ENCODE measurements at regions not wholly inside any gene's neighbourhood (a gene's known extent, or its start where the extent isn't known, plus 50 kb on each side); places are given as distances from the start of the nearest gene placed in this dataset.

DNA sequence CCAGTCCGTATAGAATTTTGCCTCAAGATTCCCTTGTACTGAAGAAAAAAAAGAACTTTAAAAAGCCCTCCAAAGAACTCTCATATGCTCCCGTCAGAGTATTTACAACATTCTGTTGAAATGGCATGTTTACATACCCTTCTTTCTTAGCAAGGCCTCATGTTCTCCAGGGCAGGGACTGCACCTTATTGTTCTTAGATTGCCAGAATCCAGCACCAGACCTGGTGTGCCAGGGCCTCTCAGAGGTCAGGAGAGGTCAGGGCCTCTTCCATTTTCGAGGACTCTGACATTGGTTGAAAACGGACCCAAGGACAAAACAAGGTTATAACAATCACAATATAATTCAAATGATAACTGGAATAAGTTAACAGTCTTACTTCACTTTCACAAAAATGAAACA is 78.2 kb downstream of the TNP1 start:
- Histone ChIP-seq H3K9me3 (ENCODE audit: low read length) (no peaks in the 10 kb centered on the region), H3K27ac (ENCODE audit: extremely low read length, insufficient read depth, low read length) (no peak overlapping the region), H3K4me2 (ENCODE audit: low read depth, low read length) (no peak overlapping the region), H3K79me2 (ENCODE audit: insufficient read depth, low read length) (no peaks in the 10 kb centered on the region), H2AFZ (ENCODE audit: low read length) (no peak overlapping the region), H3K4me1 (ENCODE audit: insufficient read depth, low read length) (peaks cover 5% of the 10 kb centered on the region; the same call in 1 of the 2 replicates), H3K9ac (ENCODE audit: insufficient read depth, low read depth, low read length) (no peak overlapping the region), H4K20me1 (ENCODE audit: insufficient read depth, low read length) (no peaks in the 10 kb centered on the region), H3K27me3 (ENCODE audit: control insufficient read depth in 1 of 2, insufficient read depth in 2 of 2, low read length in 2 of 2) (no peaks in the 10 kb centered on the region; a peak in 1 of 5 replicates), H3K36me3 (replicated peaks in 1 of 2; ENCODE audit: control insufficient read depth in 1 of 2, insufficient read depth in 2 of 2, low read length in 2 of 2) (no peaks in the 10 kb centered on the region), H3K4me3 (replicated peaks in 1 of 3; ENCODE audit: insufficient read depth in 1 of 3, low read depth in 2 of 3, low read length in 3 of 3) (no peak overlapping the region)
- ATAC-seq = no peak
- WGBS (ENCODE audit: low lambda C conversion rate) = 15% methylated on average over 4 of the region's 4 CpGs
- CTCF ChIA-PET (ENCODE audit: low intra/inter-chr PET ratio, low total read pairs) = no interaction called here
- in situ Hi-C loops (cut with HindIII; ENCODE audit: extremely low pct_ligation_motif_present, low pct_unique_long_range_greater_than_20kb) (no loop called here), intact Hi-C loops (cut with micrococcal nuclease; ENCODE audit: unreplicated experiment) (no loop called here)
- TF ChIP-seq FOXK2 (IDR thresholded peaks at IDR 0.05) (no peak), NR2F6 (IDR thresholded peaks at IDR 0.05) (peak; percentile 33; the same call in 1 of the 2 replicates), NR2F6 (CRISPR knock-in tag; IDR thresholded peaks at IDR 0.05) (no peak)
- TF ChIP-seq, protein P1, sequence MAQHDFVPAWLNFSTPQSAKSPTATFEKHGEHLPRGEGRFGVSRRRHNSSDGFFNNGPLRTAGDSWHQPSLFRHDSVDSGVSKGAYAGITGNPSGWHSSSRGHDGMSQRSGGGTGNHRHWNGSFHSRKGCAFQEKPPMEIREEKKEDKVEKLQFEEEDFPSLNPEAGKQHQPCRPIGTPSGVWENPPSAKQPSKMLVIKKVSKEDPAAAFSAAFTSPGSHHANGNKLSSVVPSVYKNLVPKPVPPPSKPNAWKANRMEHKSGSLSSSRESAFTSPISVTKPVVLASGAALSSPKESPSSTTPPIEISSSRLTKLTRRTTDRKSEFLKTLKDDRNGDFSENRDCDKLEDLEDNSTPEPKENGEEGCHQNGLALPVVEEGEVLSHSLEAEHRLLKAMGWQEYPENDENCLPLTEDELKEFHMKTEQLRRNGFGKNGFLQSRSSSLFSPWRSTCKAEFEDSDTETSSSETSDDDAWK (CRISPR knock-in tag; IDR thresholded peaks at IDR 0.05) = no peak
- TF ChIP-seq, protein P2, sequence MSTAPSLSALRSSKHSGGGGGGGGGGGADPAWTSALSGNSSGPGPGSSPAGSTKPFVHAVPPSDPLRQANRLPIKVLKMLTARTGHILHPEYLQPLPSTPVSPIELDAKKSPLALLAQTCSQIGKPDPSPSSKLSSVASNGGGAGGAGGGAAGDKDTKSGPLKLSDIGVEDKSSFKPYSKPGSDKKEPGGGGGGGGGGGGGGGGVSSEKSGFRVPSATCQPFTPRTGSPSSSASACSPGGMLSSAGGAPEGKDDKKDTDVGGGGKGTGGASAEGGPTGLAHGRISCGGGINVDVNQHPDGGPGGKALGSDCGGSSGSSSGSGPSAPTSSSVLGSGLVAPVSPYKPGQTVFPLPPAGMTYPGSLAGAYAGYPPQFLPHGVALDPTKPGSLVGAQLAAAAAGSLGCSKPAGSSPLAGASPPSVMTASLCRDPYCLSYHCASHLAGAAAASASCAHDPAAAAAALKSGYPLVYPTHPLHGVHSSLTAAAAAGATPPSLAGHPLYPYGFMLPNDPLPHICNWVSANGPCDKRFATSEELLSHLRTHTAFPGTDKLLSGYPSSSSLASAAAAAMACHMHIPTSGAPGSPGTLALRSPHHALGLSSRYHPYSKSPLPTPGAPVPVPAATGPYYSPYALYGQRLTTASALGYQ (CRISPR knock-in tag; IDR thresholded peaks at IDR 0.05) = no peak
- TF ChIP-seq, protein P3, sequence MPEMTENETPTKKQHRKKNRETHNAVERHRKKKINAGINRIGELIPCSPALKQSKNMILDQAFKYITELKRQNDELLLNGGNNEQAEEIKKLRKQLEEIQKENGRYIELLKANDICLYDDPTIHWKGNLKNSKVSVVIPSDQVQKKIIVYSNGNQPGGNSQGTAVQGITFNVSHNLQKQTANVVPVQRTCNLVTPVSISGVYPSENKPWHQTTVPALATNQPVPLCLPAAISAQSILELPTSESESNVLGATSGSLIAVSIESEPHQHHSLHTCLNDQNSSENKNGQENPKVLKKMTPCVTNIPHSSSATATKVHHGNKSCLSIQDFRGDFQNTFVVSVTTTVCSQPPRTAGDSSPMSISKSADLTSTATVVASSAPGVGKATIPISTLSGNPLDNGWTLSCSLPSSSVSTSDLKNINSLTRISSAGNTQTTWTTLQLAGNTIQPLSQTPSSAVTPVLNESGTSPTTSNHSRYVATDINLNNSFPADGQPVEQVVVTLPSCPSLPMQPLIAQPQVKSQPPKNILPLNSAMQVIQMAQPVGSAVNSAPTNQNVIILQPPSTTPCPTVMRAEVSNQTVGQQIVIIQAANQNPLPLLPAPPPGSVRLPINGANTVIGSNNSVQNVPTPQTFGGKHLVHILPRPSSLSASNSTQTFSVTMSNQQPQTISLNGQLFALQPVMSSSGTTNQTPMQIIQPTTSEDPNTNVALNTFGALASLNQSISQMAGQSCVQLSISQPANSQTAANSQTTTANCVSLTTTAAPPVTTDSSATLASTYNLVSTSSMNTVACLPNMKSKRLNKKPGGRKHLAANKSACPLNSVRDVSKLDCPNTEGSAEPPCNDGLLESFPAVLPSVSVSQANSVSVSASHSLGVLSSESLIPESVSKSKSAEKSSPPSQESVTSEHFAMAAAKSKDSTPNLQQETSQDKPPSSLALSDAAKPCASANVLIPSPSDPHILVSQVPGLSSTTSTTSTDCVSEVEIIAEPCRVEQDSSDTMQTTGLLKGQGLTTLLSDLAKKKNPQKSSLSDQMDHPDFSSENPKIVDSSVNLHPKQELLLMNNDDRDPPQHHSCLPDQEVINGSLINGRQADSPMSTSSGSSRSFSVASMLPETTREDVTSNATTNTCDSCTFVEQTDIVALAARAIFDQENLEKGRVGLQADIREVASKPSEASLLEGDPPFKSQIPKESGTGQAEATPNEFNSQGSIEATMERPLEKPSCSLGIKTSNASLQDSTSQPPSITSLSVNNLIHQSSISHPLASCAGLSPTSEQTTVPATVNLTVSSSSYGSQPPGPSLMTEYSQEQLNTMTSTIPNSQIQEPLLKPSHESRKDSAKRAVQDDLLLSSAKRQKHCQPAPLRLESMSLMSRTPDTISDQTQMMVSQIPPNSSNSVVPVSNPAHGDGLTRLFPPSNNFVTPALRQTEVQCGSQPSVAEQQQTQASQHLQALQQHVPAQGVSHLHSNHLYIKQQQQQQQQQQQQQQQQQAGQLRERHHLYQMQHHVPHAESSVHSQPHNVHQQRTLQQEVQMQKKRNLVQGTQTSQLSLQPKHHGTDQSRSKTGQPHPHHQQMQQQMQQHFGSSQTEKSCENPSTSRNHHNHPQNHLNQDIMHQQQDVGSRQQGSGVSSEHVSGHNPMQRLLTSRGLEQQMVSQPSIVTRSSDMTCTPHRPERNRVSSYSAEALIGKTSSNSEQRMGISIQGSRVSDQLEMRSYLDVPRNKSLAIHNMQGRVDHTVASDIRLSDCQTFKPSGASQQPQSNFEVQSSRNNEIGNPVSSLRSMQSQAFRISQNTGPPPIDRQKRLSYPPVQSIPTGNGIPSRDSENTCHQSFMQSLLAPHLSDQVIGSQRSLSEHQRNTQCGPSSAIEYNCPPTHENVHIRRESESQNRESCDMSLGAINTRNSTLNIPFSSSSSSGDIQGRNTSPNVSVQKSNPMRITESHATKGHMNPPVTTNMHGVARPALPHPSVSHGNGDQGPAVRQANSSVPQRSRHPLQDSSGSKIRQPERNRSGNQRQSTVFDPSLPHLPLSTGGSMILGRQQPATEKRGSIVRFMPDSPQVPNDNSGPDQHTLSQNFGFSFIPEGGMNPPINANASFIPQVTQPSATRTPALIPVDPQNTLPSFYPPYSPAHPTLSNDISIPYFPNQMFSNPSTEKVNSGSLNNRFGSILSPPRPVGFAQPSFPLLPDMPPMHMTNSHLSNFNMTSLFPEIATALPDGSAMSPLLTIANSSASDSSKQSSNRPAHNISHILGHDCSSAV (CRISPR knock-in tag; IDR thresholded peaks at IDR 0.05; ENCODE audit: borderline replicate concordance) = no peak
- TF ChIP-seq, protein P4, sequence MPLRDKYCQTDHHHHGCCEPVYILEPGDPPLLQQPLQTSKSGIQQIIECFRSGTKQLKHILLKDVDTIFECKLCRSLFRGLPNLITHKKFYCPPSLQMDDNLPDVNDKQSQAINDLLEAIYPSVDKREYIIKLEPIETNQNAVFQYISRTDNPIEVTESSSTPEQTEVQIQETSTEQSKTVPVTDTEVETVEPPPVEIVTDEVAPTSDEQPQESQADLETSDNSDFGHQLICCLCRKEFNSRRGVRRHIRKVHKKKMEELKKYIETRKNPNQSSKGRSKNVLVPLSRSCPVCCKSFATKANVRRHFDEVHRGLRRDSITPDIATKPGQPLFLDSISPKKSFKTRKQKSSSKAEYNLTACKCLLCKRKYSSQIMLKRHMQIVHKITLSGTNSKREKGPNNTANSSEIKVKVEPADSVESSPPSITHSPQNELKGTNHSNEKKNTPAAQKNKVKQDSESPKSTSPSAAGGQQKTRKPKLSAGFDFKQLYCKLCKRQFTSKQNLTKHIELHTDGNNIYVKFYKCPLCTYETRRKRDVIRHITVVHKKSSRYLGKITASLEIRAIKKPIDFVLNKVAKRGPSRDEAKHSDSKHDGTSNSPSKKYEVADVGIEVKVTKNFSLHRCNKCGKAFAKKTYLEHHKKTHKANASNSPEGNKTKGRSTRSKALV (CRISPR knock-in tag; IDR thresholded peaks at IDR 0.05) = no peak
- POLR2A ChIA-PET = no interaction called here
- no peak for FAIRE-seq
- DNase-seq (ENCODE audit: low spot score) = no peak
- no TSS peak for BruUV-seq (replicated peaks)

All from HepG2 (cell line).